ENCODE measurements at regions not wholly inside any gene's neighbourhood (a gene's known extent, or its start where the extent isn't known, plus 50 kb on each side); places are given as distances from the start of the nearest gene placed in this dataset.

GRCh38 chr15:70490148-70490837 is 273.1 kb downstream of the UACA start:
- no peak for TF ChIP-seq CTCF (IDR thresholded peaks at IDR 0.05)
- no peak for TF ChIP-seq POLR2A (IDR thresholded peaks at IDR 0.05)
